HCT116 (cell line): ENCODE measurements at regions not wholly inside any gene's neighbourhood (a gene's known extent, or its start where the extent isn't known, plus 50 kb on each side); places are given as distances from the start of the nearest gene placed in this dataset.

Source experiments
- CTCF ChIP-seq, 3 experiments: fragments of 200-600 bp in 1 of 3; sonication (generic) in 1 of 3; IDR thresholded peaks in 2 of 3; conservative IDR thresholded peaks in 1 of 3; 2 replicates each; pipeline ENCODE4 v1.5.1; 2012 to 2017; ENCODE audit warnings: low read depth in 2 of 3, low read length in 2 of 3, antibody characterized with exemption in 1 of 3, borderline replicate concordance in 1 of 3, control low read depth in 1 of 3, mild to moderate bottlenecking in 1 of 3, mixed read lengths in 1 of 3, mixed run types in 1 of 3, moderate library complexity in 1 of 3; ENCODE audit not compliant: insufficient read depth in 1 of 3
- REST ChIP-seq: IDR thresholded peaks from 2 replicates; pipeline ENCODE4 v1.6.1; 2012; ENCODE audit warnings: low read depth

GRCh38 chr21:35853321-35854239 is 206.7 kb downstream of the SETD4 start:
- no peak for TF ChIP-seq REST
- no peak for TF ChIP-seq CTCF (IDR thresholded peaks at IDR 0.05 in 2 of 3, conservative IDR thresholded peaks at IDR 0.05 in 1 of 3; ENCODE audit: borderline replicate concordance in 1 of 3, insufficient read depth in 1 of 3, low read depth in 2 of 3, low read length in 2 of 3)
